OCI-LY7 (cell line): ENCODE measurements at regions not wholly inside any gene's neighbourhood (a gene's known extent, or its start where the extent isn't known, plus 50 kb on each side); places are given as distances from the start of the nearest gene placed in this dataset.

Experiments used
- BruUV-seq: library from RNA; stranded (reverse); fragments of 400-500 nt; replicated peaks from 2 replicates; lab custom pipeline; 2021; lab: Mats Ljungman, UMichigan
- CTCF ChIA-PET: fragments of 300-600 bp; sonication (Branson Sonifier 250); formaldehyde crosslinking; loops from one replicate; lab custom pipeline; 2022; ENCODE audit warnings: antibody characterized with exemption; ENCODE audit not compliant: unreplicated experiment; lab: Charles Lee
- POLR2A ChIA-PET: fragments of 300-600 bp; sonication (Branson Sonifier 250); formaldehyde crosslinking; loops from one replicate; lab custom pipeline; 2022; ENCODE audit warnings: antibody characterized with exemption; lab: Charles Lee
- DNase-seq: peaks from one replicate; pipeline ENCODE4 v3.0.0-alpha.2; 2015; ENCODE audit warnings: low spot score
- H2AFZ ChIP-seq: fragments of 200-600 bp; sonication (generic), shearing (Covaris generic); 2 replicates; pipeline ENCODE4 v1.6.1; 2014; ENCODE audit warnings: mild to moderate bottlenecking, antibody characterized with exemption, low read length, moderate library complexity
- H3K27ac ChIP-seq: fragments of 200-600 bp; sonication (generic); 2 replicates; pipeline ENCODE4 v1.5.1; 2014; ENCODE audit warnings: mixed run types, low read depth, mild to moderate bottlenecking, moderate library complexity, low read length, inconsistent platforms; ENCODE audit not compliant: poor library complexity, severe bottlenecking
- H3K36me3 ChIP-seq: fragments of 200-600 bp; sonication (generic); 2 replicates; pipeline ENCODE4 v1.6.1; 2014; ENCODE audit warnings: mild to moderate bottlenecking, antibody characterized with exemption, low read length, moderate library complexity, mixed read lengths; ENCODE audit not compliant: insufficient read depth
- H3K4me1 ChIP-seq: fragments of 200-600 bp; sonication (generic); 2 replicates; pipeline ENCODE4 v1.5.1; 2014; ENCODE audit warnings: mild to moderate bottlenecking, low read length; ENCODE audit not compliant: insufficient read depth, poor library complexity, severe bottlenecking
- H3K4me2 ChIP-seq: fragments of 200-600 bp; sonication (generic); 2 replicates; pipeline ENCODE4 v1.6.1; 2014; ENCODE audit warnings: mild to moderate bottlenecking, low read length
- H3K4me3 ChIP-seq: fragments of 200-600 bp; sonication (generic); 2 replicates; pipeline ENCODE4 v1.5.1; 2014; ENCODE audit warnings: mild to moderate bottlenecking, low read depth, low read length; ENCODE audit not compliant: poor library complexity, severe bottlenecking
- H3K79me2 ChIP-seq: fragments of 200-600 bp; sonication (generic); 2 replicates; pipeline ENCODE4 v1.6.1; 2016; ENCODE audit warnings: low read depth, mild to moderate bottlenecking, low read length, moderate library complexity, mixed read lengths; ENCODE audit not compliant: insufficient read depth
- H3K9me2 ChIP-seq: fragments of 200-600 bp; sonication (generic); 2 replicates; pipeline ENCODE4 v1.6.1; 2016; ENCODE audit warnings: mild to moderate bottlenecking, low read length, mixed read lengths; ENCODE audit not compliant: insufficient read depth
- H3K9me3 ChIP-seq: fragments of 200-600 bp; sonication (generic); 2 replicates; pipeline ENCODE4 v1.6.1; 2014; ENCODE audit warnings: mild to moderate bottlenecking, mixed run types, low read length, mixed read lengths
- H4K20me1 ChIP-seq: fragments of 200-600 bp; sonication (generic); 2 replicates; pipeline ENCODE4 v1.6.1; 2014; ENCODE audit warnings: mild to moderate bottlenecking, antibody characterized with exemption, low read length, moderate library complexity, mixed read lengths; ENCODE audit not compliant: insufficient read depth
- EZH2phosphoT487 ChIP-seq: fragments of 200-600 bp; sonication (generic); IDR thresholded peaks from 2 replicates; pipeline ENCODE4 v1.6.1; 2018; ENCODE audit warnings: low read depth, borderline replicate concordance, mild to moderate bottlenecking, mixed run types, antibody characterized with exemption, low read length, moderate library complexity, mixed read lengths
- intact Hi-C: fragments of 100-400 bp; cut with micrococcal nuclease; formaldehyde crosslinking; loops from one replicate; pipeline ENCODE4 v1.10.0; 2022; ENCODE audit not compliant: unreplicated experiment
- TF ChIP-seq, protein P1 (sequence below): fragments of 200-600 bp; sonication (generic); conservative IDR thresholded peaks from 2 replicates; pipeline ENCODE4 v1.5.1; 2014; ENCODE audit warnings: mild to moderate bottlenecking, antibody characterized with exemption, low read length, moderate library complexity, mixed read lengths

DNA sequence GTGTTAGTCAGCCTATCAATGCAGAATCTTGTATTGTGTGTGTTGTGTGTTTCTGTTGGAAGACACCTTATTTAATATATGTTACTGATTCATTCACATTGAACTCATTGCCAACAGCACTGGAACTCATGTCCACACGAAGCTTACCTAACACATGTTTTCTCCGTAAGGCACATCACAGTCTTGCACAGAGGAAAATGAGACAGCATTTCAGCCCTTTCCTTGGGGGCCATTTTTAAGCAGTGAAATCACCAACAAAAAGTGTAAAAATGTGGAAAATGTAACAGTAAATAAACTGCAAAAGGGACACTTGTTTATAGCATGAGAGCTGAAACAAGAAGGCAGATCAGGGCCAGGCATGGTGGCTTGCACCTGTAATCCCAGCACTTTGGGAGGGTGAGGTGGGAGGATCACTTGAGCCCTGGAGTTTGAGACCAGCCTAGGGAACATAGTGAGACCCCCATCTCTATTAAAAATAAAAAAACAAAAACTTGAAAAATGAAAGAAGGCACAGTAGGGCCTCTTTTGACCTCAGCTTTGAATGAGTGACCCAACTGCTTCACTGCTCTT, 306.0 kb downstream of the MYCN start:
- BruUV-seq = no TSS peak
- intact Hi-C loops = no loop called here
- no peak for DNase-seq
- Histone ChIP-seq H3K79me2 (no peaks in the 10 kb centered on the region), H3K36me3 (no peaks in the 10 kb centered on the region), H3K4me3 (no peak overlapping the region), H3K4me1 (no peaks in the 10 kb centered on the region), H3K9me2 (no peaks in the 10 kb centered on the region), H3K9me3 (no peaks in the 10 kb centered on the region), H4K20me1 (no peaks in the 10 kb centered on the region), H3K27ac (no peak overlapping the region), H3K4me2 (no peak overlapping the region), H2AFZ (no peak overlapping the region)
- CTCF ChIA-PET = no interaction called here
- TF ChIP-seq, protein P1, sequence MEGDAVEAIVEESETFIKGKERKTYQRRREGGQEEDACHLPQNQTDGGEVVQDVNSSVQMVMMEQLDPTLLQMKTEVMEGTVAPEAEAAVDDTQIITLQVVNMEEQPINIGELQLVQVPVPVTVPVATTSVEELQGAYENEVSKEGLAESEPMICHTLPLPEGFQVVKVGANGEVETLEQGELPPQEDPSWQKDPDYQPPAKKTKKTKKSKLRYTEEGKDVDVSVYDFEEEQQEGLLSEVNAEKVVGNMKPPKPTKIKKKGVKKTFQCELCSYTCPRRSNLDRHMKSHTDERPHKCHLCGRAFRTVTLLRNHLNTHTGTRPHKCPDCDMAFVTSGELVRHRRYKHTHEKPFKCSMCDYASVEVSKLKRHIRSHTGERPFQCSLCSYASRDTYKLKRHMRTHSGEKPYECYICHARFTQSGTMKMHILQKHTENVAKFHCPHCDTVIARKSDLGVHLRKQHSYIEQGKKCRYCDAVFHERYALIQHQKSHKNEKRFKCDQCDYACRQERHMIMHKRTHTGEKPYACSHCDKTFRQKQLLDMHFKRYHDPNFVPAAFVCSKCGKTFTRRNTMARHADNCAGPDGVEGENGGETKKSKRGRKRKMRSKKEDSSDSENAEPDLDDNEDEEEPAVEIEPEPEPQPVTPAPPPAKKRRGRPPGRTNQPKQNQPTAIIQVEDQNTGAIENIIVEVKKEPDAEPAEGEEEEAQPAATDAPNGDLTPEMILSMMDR = no peak
- no peak for TF ChIP-seq EZH2phosphoT487
- POLR2A ChIA-PET = no interaction called here

DNA sequence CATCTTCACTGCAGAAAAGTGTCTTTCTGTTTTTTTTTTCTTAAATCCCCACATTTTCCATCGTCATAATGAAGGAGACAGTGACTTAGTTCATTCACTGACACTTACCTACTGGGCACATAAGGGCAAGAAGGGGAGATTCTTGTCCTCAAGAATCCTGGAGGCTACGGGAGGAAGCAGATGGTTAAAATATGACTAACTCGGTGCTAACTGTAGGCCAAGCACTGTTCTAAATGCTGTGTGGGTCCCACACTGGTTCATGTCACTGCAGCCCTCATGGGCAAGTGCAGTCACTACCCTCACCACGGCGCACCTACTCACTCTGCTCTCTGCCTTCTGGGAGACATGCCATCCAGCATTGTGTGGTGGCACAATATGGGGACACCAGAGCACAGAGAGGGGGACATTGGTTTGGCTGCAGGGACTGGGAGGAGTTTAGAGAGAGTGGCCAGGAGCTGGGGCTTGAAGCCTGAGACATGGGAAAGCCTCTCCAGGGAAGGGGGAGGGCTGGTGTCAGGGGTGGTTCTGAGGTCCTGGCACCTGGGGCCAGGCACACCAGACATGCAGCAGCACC, 305.2 kb downstream of the MYCN start:
- BruUV-seq = no TSS peak
- H3K79me2 ChIP-seq = no peaks in the 10 kb centered on the region
- H3K9me2 ChIP-seq = no peaks in the 10 kb centered on the region
- ChIA-PET POLR2A (interaction anchor here (0.5 kb wide), 1 partner anchor 1679 kb away, joined by 4 read pairs; no protein-coding TSS in a partner anchor), CTCF (no interaction called here)
- no peaks in the 10 kb centered on the region for H3K4me1 ChIP-seq
- H3K4me2 ChIP-seq = no peak overlapping the region
- intact Hi-C loops = no loop called here
- H3K4me3 ChIP-seq = no peak overlapping the region
- H4K20me1 ChIP-seq = no peaks in the 10 kb centered on the region
- no peaks in the 10 kb centered on the region for H3K36me3 ChIP-seq
- H3K27ac ChIP-seq = no peak overlapping the region
- H2AFZ ChIP-seq = no peak overlapping the region
- no peak for TF ChIP-seq EZH2phosphoT487
- TF ChIP-seq, protein P1 = no peak
- no peak for DNase-seq
- no peaks in the 10 kb centered on the region for H3K9me3 ChIP-seq

DNA sequence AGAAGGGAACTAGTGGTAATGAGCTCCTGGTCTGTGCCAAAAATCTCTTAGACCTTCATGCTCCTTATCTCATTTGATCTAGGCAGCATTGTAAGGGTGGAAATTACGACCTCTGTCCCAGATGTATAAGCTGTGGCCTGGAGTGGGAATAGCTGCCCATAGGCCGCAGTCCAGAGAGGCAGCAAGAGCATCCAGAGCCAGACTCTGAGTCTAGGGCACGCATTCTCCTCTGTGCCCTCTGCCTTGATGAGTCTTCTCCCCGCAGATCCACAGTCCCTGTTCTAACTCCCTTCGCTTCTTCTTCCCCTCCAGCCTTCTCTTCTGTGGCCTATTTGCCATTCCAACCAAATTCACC, 304.6 kb downstream of the MYCN start:
- no peaks in the 10 kb centered on the region for H3K79me2 ChIP-seq
- intact Hi-C loops = no loop called here
- no peaks in the 10 kb centered on the region for H3K4me1 ChIP-seq
- no peak for DNase-seq
- H3K4me2 ChIP-seq = no peak overlapping the region
- no peak overlapping the region for H2AFZ ChIP-seq
- no peaks in the 10 kb centered on the region for H4K20me1 ChIP-seq
- H3K9me2 ChIP-seq = no peaks in the 10 kb centered on the region
- H3K36me3 ChIP-seq = no peaks in the 10 kb centered on the region
- no peak overlapping the region for H3K27ac ChIP-seq
- ChIA-PET POLR2A (interaction anchor here (0.5 kb wide), 1 partner anchor 1678 kb away, joined by 4 read pairs; no protein-coding TSS in a partner anchor), CTCF (no interaction called here)
- H3K4me3 ChIP-seq = no peak overlapping the region
- TF ChIP-seq, protein P1 = no peak
- no peak for TF ChIP-seq EZH2phosphoT487
- H3K9me3 ChIP-seq = no peaks in the 10 kb centered on the region
- BruUV-seq = no TSS peak
